Spleen (tissue), 11 donors: ENCODE measurements at regions not wholly inside any gene's neighbourhood (a gene's known extent, or its start where the extent isn't known, plus 50 kb on each side); places are given as distances from the start of the nearest gene placed in this dataset.
"Not testable (repeated sequence)": the region's sequence is repeated elsewhere in the genome, so short reads cannot be mapped to it uniquely, and the experiment has no call there.

ENCODE experiments used
- DNase-seq: peaks from one replicate; pipeline ENCODE4 v3.0.0-alpha.2; 2020
- H3K27ac ChIP-seq, 8 donors: fragments of 200-600 bp; sonication (generic) in 7 of 8; 1 replicate in 4 of 8; 2 replicates in 4 of 8; pipeline versions ENCODE4 v1.5.0 to v1.8.0; 2016 to 2021; ENCODE audit warnings: inconsistent platforms in 4 of 8, mild to moderate bottlenecking in 4 of 8, moderate library complexity in 1 of 8
- H3K27me3 ChIP-seq, 7 donors: fragments of 200-600 bp; sonication (generic) in 6 of 7; replicated peaks in 1 of 7; 1 replicate in 4 of 7; 2 replicates in 3 of 7; pipeline versions ENCODE4 v1.5.0 to v1.8.0; 2016 to 2021; ENCODE audit warnings: inconsistent platforms in 3 of 7, mild to moderate bottlenecking in 1 of 7
- H3K36me3 ChIP-seq, 6 donors: fragments of 200-600 bp; sonication (generic) in 5 of 6; 1 replicate in 4 of 6; 2 replicates in 2 of 6; pipeline versions ENCODE4 v1.5.0 to v1.8.0; 2016 to 2021; ENCODE audit warnings: inconsistent platforms in 2 of 6
- H3K4me1 ChIP-seq, 6 donors: fragments of 200-600 bp; sonication (generic) in 5 of 6; 1 replicate in 3 of 6; 2 replicates in 3 of 6; pipeline versions ENCODE4 v1.5.0 to v1.8.0; 2016 to 2021; ENCODE audit warnings: inconsistent platforms in 3 of 6
- H3K4me3 ChIP-seq, 8 donors: fragments of 200-600 bp; sonication (generic) in 7 of 8; 1 replicate in 4 of 8; 2 replicates in 4 of 8; pipeline versions ENCODE4 v1.5.0 to v1.8.0; 2016 to 2021; ENCODE audit warnings: inconsistent platforms in 4 of 8, mild to moderate bottlenecking in 4 of 8, moderate library complexity in 2 of 8
- H3K9me3 ChIP-seq, 8 donors: fragments of 200-600 bp; sonication (generic) in 7 of 8; 1 replicate in 4 of 8; 2 replicates in 4 of 8; pipeline versions ENCODE4 v1.5.0 to v1.8.0; 2016 to 2021; ENCODE audit warnings: inconsistent platforms in 4 of 8
- POLR2A ChIP-seq, 3 donors: fragments of 450-650 bp; IDR thresholded peaks; one replicate each; pipeline ENCODE4 v1.5.1; 2017; ENCODE audit warnings: antibody characterized with exemption in 3 of 3, mild to moderate bottlenecking in 1 of 3
- POLR2AphosphoS5 ChIP-seq, 3 donors: sonication (generic); formaldehyde crosslinking; IDR thresholded peaks; one replicate each; pipeline ENCODE4 v1.5.1; 2017; ENCODE audit warnings: antibody characterized with exemption in 3 of 3
- WGBS, 5 donors: extraction: QIAGEN DNeasy Blood & Tissue Kit in 3 of 5; methylation state at CpG; one replicate each; pipeline versions ENCODE4 v1.1.5 to v1.1.7; 2013 to 2018; 5-methylcytosine and 5-hydroxymethylcytosine counted together
- intact Hi-C: fragments of 100-400 bp; cut with DNase I; formaldehyde crosslinking; loops from one replicate; pipeline ENCODE4 v1.15.0; 2023; ENCODE audit warnings: low total_unique reads
- TF ChIP-seq, protein P1 (sequence below), 11 experiments: fragments of 200-600 bp in 7 of 11; fragments of 450-650 bp in 4 of 11; sonication (generic) in 4 of 11; IDR thresholded peaks in 8 of 11; conservative IDR thresholded peaks in 3 of 11; 1 replicate in 7 of 11; 2 replicates in 4 of 11; pipeline versions ENCODE4 v1.4.0 to v1.8.0; 2016 to 2021; ENCODE audit warnings: antibody characterized with exemption in 11 of 11, inconsistent platforms in 4 of 11, mild to moderate bottlenecking in 1 of 11
- donor health status: healthy with polysubstance abuse.
- donor health status: DM: no; HTN: no; CAD: no; lungs with moderate emphysema.
- donor health status: DM: no; HTN: no; CAD: no.
- donor health status: Bipolar disorder and iron deficiency.
- donor health status: healthy.
- donor health status: DM: no; HTN: no; CAD: no.
- donor health status: DM: yes; HTN: yes; CAD: no.

- Histone ChIP-seq H3K4me1 (peaks cover 0 to 6% (median 2%) of the 10 kb centered on the region in 6 donors), H3K27ac (no peak overlapping the region), H3K27me3 (peaks cover 0 to 33% (median 0%) of the 10 kb centered on the region in 7 donors), H3K4me3 (no peak overlapping the region), H3K9me3 (peaks cover 0 to 10% (median 0%) of the 10 kb centered on the region in 8 donors), H3K36me3 (no peaks in the 10 kb centered on the region)
- no peak for DNase-seq
- intact Hi-C loops, result no loop called here
- TF ChIP-seq POLR2AphosphoS5 (IDR thresholded peaks at IDR 0.05), result no peak
- TF ChIP-seq, protein P1, sequence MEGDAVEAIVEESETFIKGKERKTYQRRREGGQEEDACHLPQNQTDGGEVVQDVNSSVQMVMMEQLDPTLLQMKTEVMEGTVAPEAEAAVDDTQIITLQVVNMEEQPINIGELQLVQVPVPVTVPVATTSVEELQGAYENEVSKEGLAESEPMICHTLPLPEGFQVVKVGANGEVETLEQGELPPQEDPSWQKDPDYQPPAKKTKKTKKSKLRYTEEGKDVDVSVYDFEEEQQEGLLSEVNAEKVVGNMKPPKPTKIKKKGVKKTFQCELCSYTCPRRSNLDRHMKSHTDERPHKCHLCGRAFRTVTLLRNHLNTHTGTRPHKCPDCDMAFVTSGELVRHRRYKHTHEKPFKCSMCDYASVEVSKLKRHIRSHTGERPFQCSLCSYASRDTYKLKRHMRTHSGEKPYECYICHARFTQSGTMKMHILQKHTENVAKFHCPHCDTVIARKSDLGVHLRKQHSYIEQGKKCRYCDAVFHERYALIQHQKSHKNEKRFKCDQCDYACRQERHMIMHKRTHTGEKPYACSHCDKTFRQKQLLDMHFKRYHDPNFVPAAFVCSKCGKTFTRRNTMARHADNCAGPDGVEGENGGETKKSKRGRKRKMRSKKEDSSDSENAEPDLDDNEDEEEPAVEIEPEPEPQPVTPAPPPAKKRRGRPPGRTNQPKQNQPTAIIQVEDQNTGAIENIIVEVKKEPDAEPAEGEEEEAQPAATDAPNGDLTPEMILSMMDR (IDR thresholded peaks at IDR 0.05 in 8 of 11, conservative IDR thresholded peaks at IDR 0.05 in 3 of 11), result no peak
- TF ChIP-seq POLR2A (IDR thresholded peaks at IDR 0.05), result no peak
- WGBS, 5 donors, result 74 to 91% (median 84%) methylated on average over 4 of the region's 4 CpGs
Measured at GRCh38 chr16:87121816-87122215, 195.4 kb downstream of the C16orf95 start.

DNA sequence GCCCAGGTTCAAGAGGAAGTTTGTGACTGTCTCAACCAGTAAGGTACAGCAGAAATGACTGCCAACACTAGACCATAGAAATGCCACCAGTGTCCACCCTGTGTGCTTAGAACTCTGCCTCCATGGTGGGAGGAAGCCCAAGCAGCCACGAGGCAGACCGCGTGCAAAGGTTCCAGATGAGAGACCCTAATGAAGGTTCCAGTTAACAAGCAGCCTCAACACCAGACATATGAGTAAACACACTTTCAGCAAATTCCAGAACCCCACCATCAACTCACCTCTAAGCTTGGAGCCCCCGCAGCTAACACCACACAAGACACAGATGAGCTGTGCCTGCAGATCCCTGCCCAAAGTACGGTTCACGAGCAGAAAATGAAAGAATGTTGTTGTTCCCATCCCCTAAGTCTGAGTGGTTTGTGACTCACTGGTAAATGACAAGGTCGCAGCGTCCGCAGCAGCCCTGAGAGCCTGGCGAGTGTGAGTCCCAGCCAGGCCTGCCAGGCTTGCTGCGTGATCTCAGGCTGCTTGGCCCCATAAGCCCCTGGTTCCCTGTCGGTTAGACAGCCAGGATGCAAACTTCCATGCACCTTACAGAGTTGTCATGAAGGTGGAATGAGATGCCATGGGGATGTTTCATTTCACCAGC is 193.7 kb downstream of the C16orf95 start:
- intact Hi-C loops, result no loop called here
- H3K4me3 ChIP-seq, result no peak overlapping the region
- peaks cover 0 to 31% (median 0%) of the 10 kb centered on the region in 7 donors for H3K27me3 ChIP-seq
- H3K27ac ChIP-seq, result no peak overlapping the region
- DNase-seq, result no peak
- WGBS, 5 donors, result 93 to 97% (median 93%) methylated on average over 9 to 12 of the region's 12 CpGs
- peaks cover 0 to 10% (median 0%) of the 10 kb centered on the region in 8 donors for H3K9me3 ChIP-seq
- TF ChIP-seq POLR2AphosphoS5 (IDR thresholded peaks at IDR 0.05) (no peak), POLR2A (IDR thresholded peaks at IDR 0.05) (no peak)
- TF ChIP-seq, protein P1 (IDR thresholded peaks at IDR 0.05 in 8 of 11, conservative IDR thresholded peaks at IDR 0.05 in 3 of 11), result no peak
- H3K36me3 ChIP-seq, result no peaks in the 10 kb centered on the region
- H3K4me1 ChIP-seq, result peaks cover 0 to 4% (median 0%) of the 10 kb centered on the region in 6 donors

- intact Hi-C loops, H3K4me1 ChIP-seq, H3K36me3 ChIP-seq, DNase-seq, H3K27ac ChIP-seq, H3K4me3 ChIP-seq: not testable (repeated sequence)
- Histone ChIP-seq H3K9me3 (peaks cover 0 to 19% (median 5%) of the 10 kb centered on the region in 8 donors), H3K27me3 (peaks cover 0 to 28% (median 0%) of the 10 kb centered on the region in 7 donors)
- 87 to 97% (median 91%) methylated on average over 9 of the region's 9 CpGs for WGBS, 5 donors
Measured at GRCh38 chr16:87124405-87124804, 192.8 kb downstream of the C16orf95 start.

DNA sequence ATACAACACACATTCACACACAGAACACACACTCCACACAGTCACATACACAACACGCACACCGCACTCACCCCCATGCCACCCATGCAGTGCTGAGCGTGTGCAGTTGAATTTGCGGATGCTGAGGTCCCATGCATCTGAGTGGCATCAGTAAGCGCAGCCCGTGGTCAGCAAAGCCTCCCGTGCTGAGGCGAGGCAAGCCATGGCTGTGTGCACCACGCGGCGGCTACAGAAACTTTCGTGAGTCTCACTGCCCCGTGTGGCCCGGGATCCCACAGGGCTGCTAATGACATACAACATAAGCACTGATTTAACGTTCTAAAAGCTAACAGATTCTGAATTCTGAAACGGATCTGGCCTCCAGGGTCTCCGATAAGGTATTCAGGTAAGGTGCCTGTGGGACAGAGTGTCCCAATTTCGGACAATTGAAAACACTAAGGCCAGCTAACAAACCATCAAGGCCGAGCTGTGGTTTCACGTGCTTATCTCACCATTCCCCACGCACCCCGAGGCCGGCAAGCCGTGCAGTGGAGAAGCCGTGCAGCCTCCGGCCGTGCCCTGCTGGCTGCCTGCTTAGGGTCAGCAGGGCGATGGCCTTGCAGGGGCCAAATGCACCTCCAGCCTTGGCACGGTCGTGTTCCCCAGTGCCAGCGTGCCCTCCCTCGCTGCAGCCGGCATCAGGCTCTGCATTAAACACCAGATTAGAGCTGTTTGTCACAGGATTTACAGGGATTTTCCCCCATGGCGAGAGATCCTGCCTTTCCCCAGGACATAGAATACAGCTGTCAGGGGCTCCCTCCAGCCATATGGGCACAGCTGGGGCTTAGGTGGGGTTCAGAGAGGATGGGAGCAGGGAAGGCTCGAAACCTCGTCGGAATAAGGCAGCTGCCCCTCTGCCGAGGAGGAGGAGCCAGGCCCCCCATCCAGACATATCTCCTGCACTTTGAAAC is 191.7 kb downstream of the C16orf95 start:
- no peak overlapping the region for H3K27ac ChIP-seq
- H3K4me1 ChIP-seq, result peaks cover 0 to 4% (median 0%) of the 10 kb centered on the region in 6 donors
- TF ChIP-seq POLR2AphosphoS5 (IDR thresholded peaks at IDR 0.05) (no peak), POLR2A (IDR thresholded peaks at IDR 0.05) (no peak)
- TF ChIP-seq, protein P1 (IDR thresholded peaks at IDR 0.05 in 8 of 11, conservative IDR thresholded peaks at IDR 0.05 in 3 of 11), result no peak
- peaks cover 0 to 24% (median 0%) of the 10 kb centered on the region in 7 donors for H3K27me3 ChIP-seq
- no peaks in the 10 kb centered on the region for H3K36me3 ChIP-seq
- WGBS, 5 donors, result 88 to 92% (median 90%) methylated on average over 32 to 38 of the region's 38 CpGs
- no peak for DNase-seq
- H3K9me3 ChIP-seq, result peaks cover 0 to 21% (median 5%) of the 10 kb centered on the region in 8 donors
- H3K4me3 ChIP-seq, result no peak overlapping the region
- intact Hi-C loops, result no loop called here
